HK-2 (cell line): ENCODE measurements at regions not wholly inside any gene's neighbourhood (a gene's known extent, or its start where the extent isn't known, plus 50 kb on each side); places are given as distances from the start of the nearest gene placed in this dataset.
"Not testable (repeated sequence)": the region's sequence is repeated elsewhere in the genome, so short reads cannot be mapped to it uniquely, and the experiment has no call there.

Experiments
- DNase-seq: peaks from one replicate; pipeline ENCODE4 v3.0.0-alpha.2; 2018; ENCODE audit not compliant: unreplicated experiment

DNA sequence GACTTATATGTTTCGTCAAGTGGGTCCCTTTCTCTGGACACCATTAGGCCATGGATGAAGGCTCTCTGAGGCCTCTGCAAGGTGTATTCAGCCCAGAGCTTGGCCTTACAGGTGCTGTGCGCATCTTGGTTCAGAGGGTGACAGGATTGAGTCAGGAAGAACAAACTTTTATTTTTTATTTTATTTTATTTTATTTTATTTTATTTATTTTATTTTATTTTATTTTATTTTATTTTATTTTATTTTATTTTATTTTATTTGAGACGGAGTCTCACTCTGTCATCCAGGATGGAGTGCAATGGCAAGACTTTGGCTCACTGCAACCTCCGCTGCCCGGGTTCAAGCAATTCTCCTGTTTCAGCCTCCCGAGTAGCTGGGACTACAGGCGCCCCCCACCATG, 370.4 kb upstream of the CLNK start:
- not testable (repeated sequence) for DNase-seq

DNA sequence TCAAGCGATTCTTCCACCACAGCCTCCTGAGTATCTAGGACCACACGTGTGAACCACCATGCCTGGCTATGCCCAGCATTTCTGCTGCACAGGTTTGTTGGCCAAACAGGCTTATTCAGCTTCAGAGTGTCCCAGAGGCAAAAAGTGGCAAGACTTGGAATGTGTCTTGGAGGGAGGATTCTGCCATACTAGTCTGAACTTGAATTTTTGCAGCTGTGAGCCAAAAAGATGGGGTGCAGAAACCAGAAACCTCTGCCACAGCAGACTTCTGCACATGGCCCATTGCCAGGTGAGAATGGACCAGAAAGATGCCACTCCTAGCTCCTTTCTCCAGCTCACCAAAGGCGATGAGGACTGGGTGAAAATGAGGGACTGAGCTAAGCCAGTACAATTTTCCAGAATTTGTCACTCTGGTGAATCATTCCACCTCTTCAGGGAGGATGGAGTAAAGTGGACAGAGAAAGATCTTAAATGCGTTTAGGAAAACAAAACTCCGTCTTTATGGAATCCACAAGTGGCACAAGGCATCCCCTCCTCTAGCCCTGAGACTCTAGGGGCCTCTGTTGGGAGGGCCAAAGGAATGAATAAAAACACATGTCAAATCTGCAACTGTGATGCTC, 369.1 kb upstream of the CLNK start:
- DNase-seq, result no peak

DNA sequence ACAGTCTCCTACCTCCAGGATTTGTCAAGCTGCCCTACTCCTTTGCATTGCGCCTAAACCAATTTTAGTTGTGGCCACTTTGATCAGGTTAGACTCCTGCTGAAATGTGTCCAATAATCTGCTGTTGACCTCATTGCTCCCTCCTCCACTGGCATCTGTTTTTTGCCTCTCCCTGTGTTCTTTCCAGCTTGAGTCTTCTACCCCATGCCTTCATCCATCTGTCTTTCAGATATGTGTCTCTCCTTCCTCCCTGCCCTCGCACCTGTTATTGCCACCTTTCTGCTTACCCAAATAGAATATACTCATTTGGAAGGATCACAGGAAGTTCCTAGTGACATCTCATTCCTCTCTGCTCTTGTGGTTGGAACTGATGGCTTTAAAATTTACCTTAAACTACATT, 366.6 kb upstream of the CLNK start:
- DNase-seq, result no peak

DNA sequence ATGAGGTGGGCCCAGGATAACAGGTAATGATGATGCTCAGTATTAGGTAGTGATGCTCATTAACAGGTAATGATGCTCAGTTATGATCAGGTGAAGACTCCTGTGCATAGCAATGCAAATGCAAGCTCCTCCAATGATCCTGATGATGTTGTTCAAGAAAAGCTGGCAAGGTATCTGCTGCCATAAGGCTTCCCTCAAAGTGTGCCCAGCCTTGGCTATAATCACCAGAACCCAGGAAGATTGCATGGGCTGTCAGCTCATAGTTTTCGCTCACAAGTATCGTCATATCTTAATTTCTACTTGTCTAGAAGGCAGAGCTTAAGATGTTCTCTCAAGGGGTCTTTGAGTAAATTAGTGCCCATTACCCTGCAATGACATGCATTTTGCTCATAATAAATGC, 366.2 kb upstream of the CLNK start:
- no peak for DNase-seq

DNA sequence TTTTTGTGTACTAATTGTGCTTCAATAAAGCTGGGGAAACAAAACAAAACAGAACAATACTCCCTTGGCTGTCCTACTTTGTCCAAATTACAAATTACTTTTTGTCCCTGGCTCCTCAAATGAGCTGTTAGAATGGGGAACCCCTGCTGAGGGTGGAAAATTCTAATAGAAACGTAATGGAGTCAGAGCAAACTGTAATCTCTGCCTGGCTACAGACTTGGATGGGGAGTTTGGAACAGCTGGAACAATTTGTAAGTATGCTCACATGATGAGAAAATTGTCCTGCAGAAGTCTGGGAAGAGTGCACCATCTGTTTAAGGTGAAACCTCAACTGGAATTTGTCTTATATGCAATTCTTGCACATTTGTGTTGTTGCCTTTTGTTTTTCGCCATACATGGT, 364.4 kb upstream of the CLNK start:
- no peak for DNase-seq

DNA sequence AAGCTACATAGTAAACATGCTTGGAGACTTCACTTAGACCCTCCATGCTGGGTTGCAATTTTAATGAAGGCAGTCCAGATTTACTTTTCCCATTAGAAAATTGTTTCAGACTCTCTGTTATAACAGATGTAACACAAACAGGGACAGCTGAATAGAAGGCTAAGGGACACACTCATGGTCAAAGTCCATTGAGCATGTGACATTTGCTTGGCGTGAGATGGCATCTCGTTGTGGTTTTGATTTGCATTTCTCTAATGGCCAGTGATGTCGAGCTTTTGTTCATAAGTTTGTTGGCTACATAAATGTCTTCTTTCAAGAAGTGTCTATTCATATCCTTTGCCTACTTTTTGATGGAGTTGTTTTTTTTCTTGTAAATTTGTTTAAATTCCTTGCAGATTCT, 358.2 kb upstream of the CLNK start:
- DNase-seq, result no peak

DNA sequence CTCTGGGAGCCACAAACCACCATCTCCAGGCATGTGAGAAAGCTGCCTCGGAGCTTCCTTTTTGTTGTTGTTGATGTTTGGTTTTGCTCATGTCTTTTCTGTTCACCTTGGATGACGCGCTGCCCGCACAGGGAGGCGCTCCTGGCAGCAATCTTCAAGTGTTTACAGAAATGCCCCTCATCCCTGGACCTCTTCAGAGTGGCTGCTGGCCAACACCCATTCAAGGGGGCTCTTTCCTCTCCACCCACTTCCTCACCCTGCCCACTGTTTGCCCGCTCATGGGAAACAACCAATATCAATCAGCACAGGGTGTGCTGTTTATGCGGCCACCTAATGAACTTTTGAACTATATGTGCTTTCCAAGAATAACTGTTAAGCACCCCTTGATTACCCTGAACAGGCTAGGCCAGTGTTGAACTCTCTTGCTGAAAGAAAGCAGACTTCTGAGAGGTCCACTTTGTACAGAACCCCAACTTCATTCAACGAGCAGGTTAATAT, 355.1 kb upstream of the CLNK start:
- DNase-seq, result no peak

DNA sequence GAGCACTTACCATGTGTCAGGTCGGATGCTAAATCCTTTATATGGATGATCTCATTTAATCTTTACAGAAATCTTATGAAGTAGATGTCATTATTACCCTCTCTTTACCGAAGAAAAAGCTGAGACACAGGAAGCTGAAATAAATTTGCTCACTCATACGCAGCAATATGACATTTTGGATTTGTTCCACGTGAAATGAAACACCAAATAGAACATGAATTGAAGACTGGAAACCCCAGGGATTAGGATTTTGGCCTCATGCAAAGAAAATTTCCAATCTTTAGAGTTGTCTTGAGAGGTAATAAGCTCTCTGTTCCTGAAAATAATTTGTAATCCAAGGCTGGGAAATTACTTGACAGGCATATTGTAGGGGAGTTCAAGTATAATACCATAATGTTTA, 354.4 kb upstream of the CLNK start:
- no peak for DNase-seq

DNA sequence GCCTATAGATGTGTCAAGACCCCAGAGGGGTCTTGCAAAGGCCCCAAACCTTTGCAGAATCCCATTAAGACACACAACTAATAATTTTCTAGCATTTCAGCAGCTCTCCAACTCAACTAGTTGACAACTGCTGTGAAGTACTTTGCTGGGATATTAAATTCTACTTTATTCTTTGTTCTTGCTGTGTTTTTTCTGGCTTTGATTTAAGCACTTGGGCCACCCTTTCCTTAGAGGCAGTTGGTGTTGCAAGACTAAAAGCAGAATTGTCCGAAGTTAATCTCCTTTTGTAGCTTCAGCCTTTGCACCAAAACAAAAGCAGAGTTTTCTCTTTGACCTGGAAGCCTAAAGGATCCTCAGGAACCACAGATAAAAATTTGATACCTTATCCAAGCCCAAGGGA, 353.1 kb upstream of the CLNK start:
- no peak for DNase-seq

DNA sequence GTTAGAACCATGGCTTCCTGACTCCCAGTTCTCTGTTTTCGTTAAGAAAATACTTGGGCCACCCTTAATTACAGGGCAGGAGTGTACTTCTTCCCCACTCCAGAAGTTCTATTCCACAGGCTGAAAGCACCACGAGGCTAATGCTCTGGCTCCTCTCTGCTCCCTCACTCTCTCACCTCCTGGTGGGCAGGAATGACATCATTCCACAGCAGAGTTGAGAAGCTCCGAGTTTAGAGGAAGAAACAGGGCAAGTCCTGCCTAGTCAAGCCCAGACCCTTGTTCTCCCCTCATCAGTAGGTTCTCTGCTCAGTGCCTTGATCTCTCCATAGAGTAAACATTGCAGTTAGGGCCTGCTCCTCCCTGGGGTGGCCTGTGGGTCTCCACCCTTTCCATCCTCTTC, 343.8 kb upstream of the CLNK start:
- DNase-seq, result no peak

DNA sequence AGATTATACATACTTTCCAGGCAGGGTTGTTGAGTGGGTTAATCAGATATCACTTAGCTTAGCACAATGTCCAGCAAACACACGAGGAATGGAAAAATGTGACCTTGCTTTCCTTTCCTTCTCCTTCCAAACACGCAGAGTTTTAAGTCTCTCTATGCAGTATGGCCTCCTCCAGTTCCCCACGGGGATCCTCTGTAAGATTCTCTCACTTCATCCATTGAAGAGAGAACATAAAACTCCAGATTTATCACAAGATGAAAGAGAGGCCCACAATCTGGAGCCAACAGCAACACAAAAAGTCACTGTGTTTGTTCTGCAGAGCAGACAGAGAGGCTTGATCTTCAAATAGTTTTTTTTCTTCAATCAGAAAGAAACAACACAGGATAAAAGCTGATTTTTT, 336.8 kb upstream of the CLNK start:
- DNase-seq, result no peak

DNA sequence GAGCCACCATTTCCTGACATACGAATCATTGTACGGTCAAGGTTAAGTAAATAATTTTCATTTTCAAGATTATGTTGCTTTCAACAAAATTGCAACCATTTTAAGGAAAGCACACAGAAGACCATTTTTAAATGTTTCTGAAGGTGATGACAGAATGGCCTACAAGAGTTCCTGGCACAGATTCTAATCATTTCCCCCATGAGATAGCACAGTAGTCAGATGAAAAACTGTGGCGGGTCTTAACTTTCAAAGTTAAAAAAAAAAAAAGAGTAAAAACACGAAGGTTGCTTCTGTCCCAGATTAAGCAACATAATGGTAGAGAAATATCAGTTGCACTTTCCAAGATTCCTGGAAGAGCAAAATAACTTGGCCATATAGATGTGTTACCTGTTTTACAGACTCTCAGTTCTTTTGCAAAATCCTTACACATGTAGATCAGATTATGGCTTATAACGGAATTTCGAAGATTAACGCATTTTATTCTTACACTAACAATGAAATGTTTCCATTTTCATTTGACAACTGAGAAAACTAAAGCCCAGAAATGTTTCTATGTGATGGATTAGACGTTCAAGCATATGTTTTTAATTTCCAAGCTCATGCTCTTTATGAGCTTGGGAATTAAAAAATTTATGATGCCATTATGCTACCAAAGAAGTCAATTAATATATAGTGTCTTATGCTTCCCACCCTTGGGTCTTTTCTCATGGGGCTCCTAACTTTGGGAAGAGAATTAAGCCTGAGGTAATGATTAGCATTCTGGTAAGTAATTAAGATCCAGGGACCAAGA, 335.1 kb upstream of the CLNK start:
- DNase-seq, result no peak

DNA sequence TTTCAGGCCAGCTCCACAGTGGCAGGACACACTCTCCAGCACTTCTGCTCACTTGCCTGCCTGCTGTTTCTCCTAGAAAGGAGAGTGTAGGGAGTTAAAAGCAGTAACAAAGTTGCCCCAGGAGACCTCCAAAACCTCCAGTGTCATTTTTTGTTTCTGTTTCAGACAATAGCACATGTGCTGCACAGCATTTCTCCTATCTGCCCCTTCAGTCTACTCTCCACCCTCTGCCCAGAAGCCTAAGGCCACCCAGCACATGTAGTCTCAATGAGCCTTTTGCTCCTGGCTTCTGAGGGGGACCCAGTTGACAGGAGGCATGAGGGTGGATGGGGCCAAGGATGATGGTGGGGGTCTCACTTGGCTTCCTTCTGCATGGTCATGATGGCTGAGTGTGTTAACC, 329.6 kb upstream of the CLNK start:
- no peak for DNase-seq

DNA sequence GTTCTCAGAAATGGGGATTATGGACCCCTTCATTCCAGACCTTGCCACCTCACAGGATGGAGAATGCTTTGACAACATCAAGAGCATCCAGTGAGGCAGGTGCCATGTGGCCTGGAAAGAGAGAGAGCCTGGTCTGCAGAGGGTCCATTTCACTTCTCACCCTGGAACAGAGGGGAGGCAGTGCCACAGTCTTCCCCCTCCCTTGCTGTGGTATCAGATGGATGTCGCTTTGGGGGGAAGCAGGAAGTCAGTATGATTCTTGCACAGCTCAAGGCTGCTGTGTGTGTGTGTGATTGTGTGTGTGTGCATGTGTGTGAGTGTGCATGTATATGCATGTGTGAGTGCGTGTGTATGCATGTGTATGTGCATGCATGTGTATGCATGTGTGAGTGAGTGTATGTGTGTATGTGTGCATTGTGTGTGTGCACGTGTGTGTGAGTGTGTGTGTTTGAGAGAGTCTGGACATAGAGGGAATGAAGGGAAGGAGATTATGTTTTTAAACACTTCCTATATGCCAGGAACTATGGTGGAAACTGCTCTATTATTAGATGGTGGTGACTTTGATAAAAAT, 328.6 kb upstream of the CLNK start:
- no peak for DNase-seq

DNA sequence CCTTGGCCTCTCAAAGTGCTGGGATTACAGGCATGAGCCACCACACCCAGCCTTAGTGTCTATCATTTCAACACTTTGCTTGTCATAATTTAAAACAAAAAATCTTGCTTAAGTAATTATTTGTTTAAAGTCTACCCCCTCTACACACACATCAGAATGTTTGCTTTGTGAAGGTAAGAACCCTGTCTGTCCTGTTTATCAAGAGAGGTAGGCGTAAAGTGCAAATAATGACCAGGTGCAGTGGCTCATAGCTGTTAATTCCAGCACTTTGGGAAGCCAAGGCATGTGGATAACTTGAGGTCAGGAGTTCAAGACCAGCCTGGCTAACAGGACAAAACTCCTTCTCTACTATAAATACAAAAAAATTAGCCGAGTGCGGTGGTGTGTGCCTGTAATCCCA, 326.7 kb upstream of the CLNK start:
- no peak for DNase-seq

DNA sequence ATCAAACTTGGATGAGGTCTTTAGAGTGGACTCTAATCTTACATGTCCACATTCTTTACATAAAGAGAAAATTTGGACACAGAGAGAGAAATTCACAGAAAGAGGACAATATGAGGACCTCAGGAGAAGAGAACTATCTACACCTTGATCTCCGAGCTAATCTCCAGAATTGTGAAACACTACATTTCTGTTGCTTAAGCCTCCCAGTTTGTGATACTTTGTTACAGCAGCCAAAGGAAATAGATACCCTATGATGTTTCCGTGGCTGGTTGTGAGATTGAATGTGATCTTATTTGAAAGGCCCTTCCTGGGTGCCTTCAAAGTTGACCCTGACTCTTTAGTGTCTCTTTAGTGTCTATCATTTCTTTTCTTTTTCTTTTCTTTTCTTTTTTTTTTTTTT, 326.1 kb upstream of the CLNK start:
- DNase-seq, result no peak

DNA sequence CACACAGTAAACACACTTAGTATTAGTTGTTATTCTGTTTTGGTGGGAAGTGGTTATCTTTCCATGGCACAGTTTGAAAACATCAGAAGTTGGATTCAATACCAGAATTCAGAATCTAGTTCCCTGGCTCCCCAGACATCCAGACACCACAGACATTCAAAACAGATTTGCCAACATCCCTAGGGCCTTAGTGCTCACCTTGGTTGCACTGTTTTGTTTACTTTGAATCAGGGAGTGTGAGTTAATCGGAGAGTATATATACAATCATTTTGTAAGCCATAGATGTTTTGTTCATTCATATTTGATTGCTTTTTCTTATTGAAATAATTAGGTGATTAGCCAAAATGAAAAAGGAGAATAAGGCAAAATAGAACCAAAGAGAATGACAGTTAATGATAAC, 324.7 kb upstream of the CLNK start:
- no peak for DNase-seq

DNA sequence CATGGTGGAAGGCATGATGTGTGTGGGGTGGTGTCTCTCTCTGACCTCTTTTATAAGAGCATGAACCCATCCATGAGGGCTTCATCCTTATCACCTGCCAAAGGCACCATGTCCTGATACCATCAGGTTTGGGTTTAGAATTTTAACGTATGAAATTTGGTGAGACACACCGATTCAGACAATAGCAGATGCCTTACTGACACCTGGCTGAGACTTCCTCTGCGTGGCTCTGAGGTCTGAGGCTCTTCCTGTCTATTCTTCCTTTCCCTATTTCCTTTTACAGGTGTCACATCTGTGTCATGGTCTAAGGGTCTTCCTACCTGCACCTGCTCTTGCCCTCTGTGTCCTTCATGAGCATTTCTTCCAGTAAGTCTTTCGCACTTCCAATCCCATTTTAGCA, 320.7 kb upstream of the CLNK start:
- no peak for DNase-seq

DNA sequence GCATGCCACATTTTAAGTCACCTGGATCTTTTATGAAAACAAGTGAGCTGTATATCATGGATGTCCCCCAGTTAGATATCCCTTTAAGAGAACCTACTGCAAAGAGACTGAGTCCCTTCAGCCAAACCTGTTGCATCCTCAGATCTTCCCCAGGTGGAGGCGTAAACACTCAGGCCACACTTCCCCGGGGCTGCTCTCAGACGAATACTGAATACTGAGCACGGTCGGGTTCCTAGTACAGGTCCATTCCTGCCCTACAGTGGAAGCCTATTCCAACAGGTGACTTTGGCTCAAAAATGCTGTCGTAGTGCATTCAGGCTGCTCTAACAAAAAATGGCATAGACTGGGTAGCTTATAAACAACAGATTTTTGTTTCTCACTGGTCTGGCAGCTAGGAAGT, 320.2 kb upstream of the CLNK start:
- no peak for DNase-seq

DNA sequence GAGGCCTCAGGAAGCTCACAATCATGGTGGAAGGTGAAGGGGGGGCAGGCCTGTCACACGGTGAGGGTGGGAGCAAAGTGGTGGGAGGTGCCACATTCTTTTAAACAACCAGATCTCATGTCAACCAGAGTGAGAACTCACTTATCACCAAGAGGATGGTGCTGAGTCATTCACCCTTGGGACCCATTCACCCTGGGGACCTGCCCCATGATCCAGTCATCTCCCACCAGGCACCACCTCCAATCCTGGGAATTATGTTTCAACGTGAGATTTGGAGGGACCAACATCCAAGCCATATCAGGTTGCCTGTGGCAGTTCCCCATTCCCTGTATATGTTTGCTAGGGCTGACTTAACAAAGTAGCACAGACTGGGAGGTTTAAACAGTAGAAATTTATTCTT, 318.4 kb upstream of the CLNK start:
- no peak for DNase-seq

DNA sequence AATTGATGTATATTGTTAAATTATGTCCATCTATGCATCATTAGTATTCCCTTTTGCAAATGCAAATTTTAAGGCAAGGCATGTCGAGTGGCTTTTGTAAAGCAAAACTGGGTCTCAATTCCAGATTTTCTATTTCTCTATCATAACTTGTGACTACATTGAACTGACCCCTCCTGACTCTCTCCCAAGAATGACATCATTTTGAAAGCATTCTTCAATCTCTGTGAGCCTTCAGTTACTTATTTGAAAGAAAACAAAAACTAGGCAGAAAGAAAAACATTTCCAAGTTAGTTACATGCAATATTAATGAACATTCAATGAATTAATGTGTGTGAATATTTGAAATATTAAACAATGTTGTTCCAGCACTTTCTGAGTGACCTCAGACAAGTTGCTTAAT, 314.3 kb upstream of the CLNK start:
- DNase-seq, result no peak

DNA sequence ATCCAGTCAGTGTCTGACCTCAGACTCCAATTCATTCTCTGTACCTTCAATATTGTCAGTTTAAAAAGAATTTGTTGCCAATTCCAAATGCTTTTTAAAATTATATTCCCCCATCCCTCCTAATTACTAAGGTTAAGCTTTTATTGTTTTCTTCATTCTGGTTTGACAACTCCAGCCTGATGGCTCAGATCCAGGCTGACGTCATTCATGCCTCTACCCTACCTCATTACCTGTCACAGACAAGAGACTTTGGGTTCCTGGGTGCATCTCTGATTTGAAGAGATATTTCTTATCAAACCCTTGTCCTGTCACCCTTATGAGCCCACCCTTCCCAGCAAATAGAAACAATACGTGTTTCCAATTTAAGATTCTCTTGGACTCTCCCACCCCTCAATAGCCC, 300.2 kb upstream of the CLNK start:
- DNase-seq, result no peak

DNA sequence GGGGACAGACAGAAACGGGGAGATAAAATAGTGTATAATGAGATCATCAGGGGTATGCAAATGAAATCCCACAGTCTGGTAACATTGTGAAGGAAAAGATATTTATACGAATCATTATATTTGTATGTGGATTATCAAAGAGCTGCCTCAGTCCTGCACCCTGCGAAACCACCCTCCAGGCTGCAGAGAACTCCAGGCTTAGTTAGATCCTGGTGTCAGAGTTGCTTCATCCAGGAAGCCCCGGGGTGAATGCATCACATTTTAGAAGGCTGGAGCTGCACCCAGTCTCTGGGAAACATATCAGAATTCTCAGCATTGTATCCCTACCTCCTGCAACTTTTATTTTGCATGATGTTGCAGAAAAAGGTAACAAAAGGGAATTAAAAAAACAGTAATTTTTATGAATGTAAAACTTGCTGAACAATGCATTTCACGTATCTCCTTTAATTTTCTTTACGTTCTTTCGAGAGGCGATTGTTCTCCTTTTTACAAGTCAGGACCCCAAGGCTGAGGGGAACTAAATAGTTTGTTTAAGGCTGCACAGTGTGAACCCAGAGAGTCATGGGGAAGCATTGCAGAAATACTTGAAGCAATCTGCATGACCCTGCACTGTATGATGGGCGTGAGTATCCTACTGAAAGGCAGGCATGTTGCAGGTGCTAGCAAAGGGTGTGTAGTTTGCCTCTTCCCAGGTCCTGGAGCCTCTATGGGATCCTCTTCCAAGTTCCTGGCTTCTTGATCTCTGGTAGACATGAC, 299.5 kb upstream of the CLNK start:
- DNase-seq, result no peak
